Breast epithelium (tissue), 4 donors: ENCODE measurements at regions not wholly inside any gene's neighbourhood (a gene's known extent, or its start where the extent isn't known, plus 50 kb on each side); places are given as distances from the start of the nearest gene placed in this dataset.

ENCODE experiments used
- DNase-seq, 2 donors: peaks; one replicate each; pipeline ENCODE4 v3.0.0-alpha.2; 2019; ENCODE audit warnings: low spot score in 2 of 2
- H3K27ac ChIP-seq, 2 donors: fragments of 200-600 bp; sonication (generic) in 1 of 2; one replicate each; pipeline ENCODE4 v1.5.1; 2016 to 2019; ENCODE audit warnings: mild to moderate bottlenecking in 1 of 2
- H3K27me3 ChIP-seq, 2 donors: fragments of 200-600 bp; sonication (generic) in 1 of 2; one replicate each; pipeline versions ENCODE4 v1.5.1 to v1.6.0; 2017 to 2019; ENCODE audit warnings: control low read depth in 1 of 2, mild to moderate bottlenecking in 1 of 2
- H3K36me3 ChIP-seq: fragments of 200-600 bp; one replicate; pipeline ENCODE4 v1.5.1; 2019
- H3K4me1 ChIP-seq, 2 donors: fragments of 200-600 bp; sonication (generic); one replicate each; pipeline ENCODE4 v1.5.1; 2016 to 2019; ENCODE audit warnings: control low read depth in 1 of 2
- H3K4me3 ChIP-seq, 3 donors: fragments of 200-600 bp; sonication (generic); 1 replicate in 2 of 3; 2 replicates in 1 of 3; pipeline ENCODE4 v1.5.1; 2016 to 2019; ENCODE audit warnings: mild to moderate bottlenecking in 3 of 3, moderate library complexity in 2 of 3
- H3K9me3 ChIP-seq, 2 donors: fragments of 200-600 bp; sonication (generic) in 1 of 2; one replicate each; pipeline ENCODE4 v1.5.1; 2016 to 2019; ENCODE audit warnings: control low read depth in 1 of 2
- CTCF ChIP-seq, 3 donors: fragments of 450-650 bp; IDR thresholded peaks; one replicate each; pipeline ENCODE4 v1.5.1; 2016 to 2017; ENCODE audit warnings: antibody characterized with exemption in 3 of 3, mild to moderate bottlenecking in 3 of 3, moderate library complexity in 3 of 3
- POLR2A ChIP-seq: fragments of 450-650 bp; IDR thresholded peaks from one replicate; pipeline ENCODE4 v1.6.1; 2016; ENCODE audit warnings: antibody characterized with exemption, mild to moderate bottlenecking, moderate library complexity
- POLR2AphosphoS5 ChIP-seq, 3 donors: sonication (generic); formaldehyde crosslinking; IDR thresholded peaks; one replicate each; pipeline ENCODE4 v1.6.1; 2017; ENCODE audit warnings: antibody characterized with exemption in 3 of 3
- intact Hi-C: fragments of 100-400 bp; cut with DNase I; formaldehyde crosslinking; loops from one replicate; pipeline ENCODE4 v1.15.1; 2023; ENCODE audit warnings: low total_unique reads

GRCh38 chr16:54632322-54633220 lies 298.1 kb upstream of the IRX5 start:
- H3K36me3 ChIP-seq, result no peaks in the 10 kb centered on the region
- TF ChIP-seq POLR2A (no peak), POLR2AphosphoS5 (IDR thresholded peaks at IDR 0.05) (no peak), CTCF (IDR thresholded peaks at IDR 0.05) (no peak)
- H3K27ac ChIP-seq, result peak overlapping the region in 1 of 2 donors; percentile 21
- H3K9me3 ChIP-seq, result no peaks in the 10 kb centered on the region
- H3K27me3 ChIP-seq, result no peaks in the 10 kb centered on the region
- no peak for DNase-seq
- H3K4me1 ChIP-seq, result no peaks in the 10 kb centered on the region
- no peak overlapping the region for H3K4me3 ChIP-seq
- intact Hi-C loops, result no loop called here

- no peaks in the 10 kb centered on the region for H3K27me3 ChIP-seq
- H3K4me1 ChIP-seq, result no peaks in the 10 kb centered on the region
- H3K4me3 ChIP-seq, result no peak overlapping the region
- no peak for TF ChIP-seq CTCF (IDR thresholded peaks at IDR 0.05)
- no peak for TF ChIP-seq POLR2AphosphoS5 (IDR thresholded peaks at IDR 0.05)
- TF ChIP-seq POLR2A, result no peak
- no peaks in the 10 kb centered on the region for H3K36me3 ChIP-seq
- no peak overlapping the region for H3K27ac ChIP-seq
- H3K9me3 ChIP-seq, result no peaks in the 10 kb centered on the region
- no peak for DNase-seq
- intact Hi-C loops, result no loop called here
Observed at GRCh38 chr16:54631782-54632181, 298.9 kb upstream of the IRX5 start.

DNA sequence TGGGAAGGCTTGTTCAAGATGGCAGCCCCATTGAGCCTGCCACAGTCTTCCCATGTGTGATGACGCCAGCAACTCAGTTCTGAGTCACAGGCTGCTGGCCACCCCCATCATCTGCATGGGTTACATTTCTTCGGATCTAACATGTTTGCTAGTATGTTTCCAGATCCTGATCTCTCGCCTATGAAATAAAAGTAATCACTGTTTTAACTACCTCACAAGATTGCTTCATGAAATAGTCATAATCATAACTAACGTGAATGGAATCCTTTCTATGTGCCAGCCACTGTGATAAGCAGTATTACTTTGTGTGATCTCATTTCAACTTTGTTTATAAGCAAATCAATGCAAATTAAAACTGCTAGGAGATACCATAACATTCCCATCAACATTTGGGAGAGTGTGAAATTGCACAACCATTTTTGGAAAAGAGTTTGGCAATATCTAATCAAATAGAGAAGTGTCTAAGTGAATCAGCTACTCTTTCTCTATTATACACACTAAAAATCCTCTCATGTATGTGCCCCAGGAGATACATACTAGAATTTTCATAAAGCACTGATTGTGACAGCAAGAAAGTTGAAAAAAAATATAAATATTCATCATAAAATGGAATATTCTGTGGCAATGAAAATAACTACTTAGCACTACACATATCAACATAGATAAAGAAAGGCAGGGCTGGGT lies 300.2 kb upstream of the IRX5 start:
- intact Hi-C loops, result no loop called here
- TF ChIP-seq POLR2A (no peak), CTCF (IDR thresholded peaks at IDR 0.05) (no peak), POLR2AphosphoS5 (IDR thresholded peaks at IDR 0.05) (no peak)

GRCh38 chr16:54628796-54629625 lies 301.7 kb upstream of the IRX5 start:
- TF ChIP-seq POLR2AphosphoS5 (IDR thresholded peaks at IDR 0.05), result no peak
- no peak for TF ChIP-seq POLR2A
- TF ChIP-seq CTCF (IDR thresholded peaks at IDR 0.05), result no peak
- intact Hi-C loops, result no loop called here
- Histone ChIP-seq H3K27me3 (no peaks in the 10 kb centered on the region), H3K4me1 (no peaks in the 10 kb centered on the region), H3K9me3 (no peaks in the 10 kb centered on the region), H3K36me3 (no peaks in the 10 kb centered on the region), H3K4me3 (no peak overlapping the region), H3K27ac (no peak overlapping the region)
- DNase-seq, result no peak

More for the DNA sequence above, 300.2 kb upstream of the IRX5 start:
- H3K4me1 ChIP-seq, result no peaks in the 10 kb centered on the region
- H3K27me3 ChIP-seq, result no peaks in the 10 kb centered on the region
- no peaks in the 10 kb centered on the region for H3K36me3 ChIP-seq
- no peak for DNase-seq
- H3K9me3 ChIP-seq, result no peaks in the 10 kb centered on the region
- no peak overlapping the region for H3K27ac ChIP-seq
- H3K4me3 ChIP-seq, result no peak overlapping the region
